NCI-H510A (cell line): ENCODE measurements at regions not wholly inside any gene's neighbourhood (a gene's known extent, or its start where the extent isn't known, plus 50 kb on each side); places are given as distances from the start of the nearest gene placed in this dataset.

ENCODE experiments used
- DNase-seq: peaks from one replicate; lab custom pipeline; 2025; lab: John Stamatoyannopoulos, UW

DNA sequence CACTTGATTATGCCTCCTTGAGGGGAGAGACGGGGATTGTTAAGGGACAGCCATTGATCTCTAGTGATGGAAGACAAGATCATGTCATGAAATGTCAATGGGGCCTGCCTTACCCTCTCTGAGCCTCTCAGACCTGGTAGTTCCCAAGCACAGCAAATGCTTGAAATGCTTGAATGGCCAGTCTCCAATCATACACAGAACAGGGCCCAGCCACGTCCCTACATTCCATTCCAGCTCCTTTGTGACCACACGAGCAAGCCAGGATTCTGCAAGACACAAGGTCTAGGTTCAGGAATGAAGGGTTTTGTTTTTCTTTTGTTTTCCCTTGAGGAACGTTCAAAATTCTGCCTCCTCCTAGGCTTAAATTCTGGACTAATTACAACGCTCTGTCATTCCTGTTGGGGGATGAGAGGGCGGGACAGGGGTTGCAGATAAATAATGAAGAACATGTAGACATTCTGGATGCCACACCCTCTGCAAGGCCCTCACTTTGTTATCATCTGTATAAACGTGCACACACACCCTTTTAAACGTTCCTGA lies 98.1 kb upstream of the YPEL5 start:
- no peak for DNase-seq

DNA sequence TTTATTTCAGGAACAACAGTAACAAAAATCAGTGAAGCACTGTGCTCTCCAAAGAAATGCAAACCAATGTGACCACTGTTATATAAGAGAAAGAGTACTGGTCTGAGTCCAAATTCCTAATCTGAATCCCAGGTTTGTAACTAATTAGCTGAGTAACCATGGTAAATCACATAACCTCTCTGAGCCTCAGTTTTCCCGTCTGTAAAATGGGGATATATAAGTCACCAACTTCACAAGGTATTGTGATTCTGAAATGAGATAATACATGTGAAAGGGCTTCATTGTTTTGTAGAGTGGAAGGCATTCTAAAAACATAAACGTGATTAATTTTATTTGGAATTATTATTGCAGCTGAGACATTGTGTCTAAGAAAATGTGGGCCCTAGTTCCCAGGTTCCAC lies 91.3 kb upstream of the YPEL5 start:
- no peak for DNase-seq

DNA sequence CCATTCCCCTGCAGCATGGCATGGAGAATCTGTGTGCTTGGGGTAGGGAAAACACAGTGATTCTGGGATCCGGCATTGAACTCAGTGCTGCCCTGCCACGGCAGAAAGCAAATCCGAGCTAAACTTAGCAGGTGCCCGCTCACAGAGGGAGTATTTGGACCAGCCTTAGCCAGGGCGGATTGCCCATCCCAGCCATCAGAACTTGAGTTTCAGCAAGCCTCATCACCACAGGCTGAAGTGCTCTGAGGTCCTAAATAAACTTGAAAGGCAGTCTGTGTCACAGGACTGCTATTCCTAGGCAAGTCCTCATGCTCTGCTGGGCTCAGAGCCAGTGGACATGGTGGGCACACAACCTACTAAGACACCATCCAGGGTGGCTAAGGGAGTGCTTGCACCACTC lies 86.2 kb upstream of the YPEL5 start:
- DNase-seq, result no peak

DNA sequence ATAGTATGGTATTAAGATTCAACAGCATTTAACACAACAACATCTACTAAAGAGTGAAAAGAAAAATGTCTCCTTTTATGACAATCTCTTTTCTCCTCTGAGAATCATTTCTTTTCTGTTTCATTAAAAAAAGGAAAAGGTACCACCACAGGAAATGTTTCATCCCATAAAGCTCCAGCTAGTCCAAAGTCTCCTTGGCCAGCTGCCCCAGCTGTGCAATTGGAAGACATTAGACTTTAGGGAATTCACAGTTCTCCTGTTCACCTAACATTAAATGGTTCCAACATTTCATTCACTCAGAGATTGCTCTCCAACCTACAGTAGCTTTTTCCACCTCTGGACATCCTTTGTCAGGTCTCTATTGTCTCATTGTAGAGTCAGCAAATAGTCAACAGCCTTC lies 78.7 kb upstream of the YPEL5 start:
- no peak for DNase-seq

DNA sequence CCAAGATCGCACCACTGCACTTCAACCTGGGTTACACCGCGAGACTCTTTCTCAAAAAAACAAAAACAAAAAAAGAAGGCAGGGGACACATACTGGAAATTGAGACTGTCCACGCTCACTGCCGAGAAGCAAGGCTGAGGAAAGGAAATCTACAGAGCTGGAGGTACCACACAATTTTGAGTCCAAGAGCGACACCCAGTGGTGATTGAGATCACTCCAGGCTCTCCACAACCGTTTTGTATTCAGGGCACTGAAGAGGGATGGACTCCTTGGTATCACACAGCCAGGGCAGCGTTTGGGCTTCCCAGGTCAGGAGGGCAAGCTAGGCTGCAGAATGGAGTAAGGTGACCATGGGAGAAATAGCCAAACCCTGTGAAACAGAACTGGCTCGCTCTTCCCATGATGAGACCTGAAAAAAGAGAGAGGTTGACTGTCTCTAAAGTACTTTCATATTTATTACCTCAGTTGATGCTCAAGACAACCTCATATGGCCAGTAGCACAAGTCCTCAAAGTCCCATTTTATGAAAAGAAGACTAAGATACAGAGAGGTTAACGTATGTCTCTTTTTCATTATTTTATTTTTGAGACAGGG lies 74.5 kb upstream of the YPEL5 start:
- DNase-seq, result peak; percentile 11

DNA sequence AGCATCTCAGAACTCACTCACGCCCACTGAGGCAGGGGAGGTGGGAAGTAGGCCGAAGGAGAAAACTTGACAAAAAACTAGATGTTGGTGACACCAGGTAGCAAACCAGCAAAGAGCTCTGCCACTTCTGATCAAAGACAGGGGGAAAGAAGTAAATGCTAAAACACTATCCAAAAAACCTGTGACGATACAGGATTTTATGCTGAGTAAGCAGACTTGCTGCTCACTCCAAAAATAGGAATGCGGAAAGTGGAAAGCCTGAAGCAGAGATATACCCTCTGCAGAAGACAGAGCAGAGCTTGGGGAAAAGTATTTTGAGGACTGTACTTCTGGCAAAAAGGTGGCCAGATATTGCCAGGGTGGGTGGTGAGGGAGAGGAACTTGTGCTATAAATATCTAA lies 73.3 kb upstream of the YPEL5 start:
- DNase-seq, result no peak

DNA sequence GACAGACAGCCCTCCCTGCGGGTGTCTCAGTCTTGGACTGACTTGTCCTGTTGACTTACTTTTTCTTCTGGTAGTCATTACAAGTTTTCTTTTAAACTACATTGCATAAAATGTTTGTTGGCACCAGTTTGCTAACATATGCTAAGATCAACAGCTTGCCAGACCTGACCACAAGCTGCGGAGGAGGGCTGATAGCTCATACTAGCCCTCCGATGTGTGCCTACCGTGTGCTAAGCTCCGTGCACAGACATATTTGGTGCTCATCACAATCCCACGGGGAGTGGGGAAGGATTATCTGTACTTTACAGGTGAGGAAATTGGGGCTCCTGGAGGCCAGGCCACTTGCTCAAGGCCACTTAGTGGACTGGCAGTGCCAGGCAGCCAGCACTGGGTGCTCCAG lies 72.8 kb upstream of the YPEL5 start:
- no peak for DNase-seq

DNA sequence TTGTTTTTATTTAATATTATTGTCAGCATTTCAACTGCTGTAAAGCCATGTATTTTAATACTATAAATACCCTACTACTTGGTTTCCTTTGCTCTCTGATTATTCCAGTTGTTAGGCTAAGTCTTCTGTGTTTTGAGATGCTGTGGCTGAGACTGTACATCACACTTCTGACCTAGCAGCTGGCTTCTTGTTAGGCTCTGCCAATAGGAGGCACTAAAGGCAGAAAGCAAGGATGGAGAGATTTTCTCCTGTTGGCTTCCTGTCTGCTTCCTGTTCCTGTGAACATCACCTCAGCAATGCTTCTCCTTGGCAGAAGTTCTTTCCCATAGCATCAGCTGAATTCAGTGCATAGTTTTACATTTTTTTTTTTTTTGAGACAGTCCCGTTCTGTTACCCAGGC lies 68.3 kb upstream of the YPEL5 start:
- no peak for DNase-seq

DNA sequence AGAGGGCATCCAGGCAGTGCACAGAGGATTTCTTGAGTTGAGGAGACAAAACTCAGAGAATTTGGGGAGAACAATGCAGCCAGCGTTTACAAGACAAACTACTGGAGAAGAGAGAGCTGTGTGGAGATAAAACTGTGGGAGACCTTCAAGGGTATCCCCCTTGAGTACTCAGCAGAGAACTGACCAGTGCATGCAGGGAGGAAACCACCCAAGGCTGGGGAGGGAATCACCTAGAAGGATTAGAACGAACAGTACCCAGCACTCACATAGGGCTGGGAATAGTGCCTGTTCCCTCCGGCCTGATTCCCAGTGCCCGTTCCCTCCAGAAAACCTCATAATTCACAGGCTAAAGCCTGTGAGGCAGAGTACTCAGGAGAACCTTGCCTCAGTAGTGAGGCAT lies 61.9 kb upstream of the YPEL5 start:
- DNase-seq, result no peak

DNA sequence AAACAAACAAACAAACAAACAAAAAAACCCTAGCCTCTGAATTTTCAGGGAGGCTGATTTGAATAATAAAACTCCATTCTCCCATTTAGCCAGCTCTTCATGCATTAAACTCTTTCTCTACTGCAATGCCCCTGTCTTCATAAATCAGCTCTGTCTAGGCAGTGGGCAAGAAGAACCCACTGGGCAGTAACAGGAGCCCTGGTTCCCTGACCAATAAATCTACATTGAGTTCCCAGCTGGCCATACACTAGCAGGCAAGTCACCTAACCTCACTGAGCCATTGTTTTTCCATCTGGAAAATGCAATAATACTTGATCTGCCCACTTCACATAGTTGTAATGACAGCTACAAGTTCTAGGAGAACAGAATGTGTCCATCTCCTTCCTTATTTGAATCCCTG lies 57.6 kb upstream of the YPEL5 start:
- DNase-seq, result no peak

DNA sequence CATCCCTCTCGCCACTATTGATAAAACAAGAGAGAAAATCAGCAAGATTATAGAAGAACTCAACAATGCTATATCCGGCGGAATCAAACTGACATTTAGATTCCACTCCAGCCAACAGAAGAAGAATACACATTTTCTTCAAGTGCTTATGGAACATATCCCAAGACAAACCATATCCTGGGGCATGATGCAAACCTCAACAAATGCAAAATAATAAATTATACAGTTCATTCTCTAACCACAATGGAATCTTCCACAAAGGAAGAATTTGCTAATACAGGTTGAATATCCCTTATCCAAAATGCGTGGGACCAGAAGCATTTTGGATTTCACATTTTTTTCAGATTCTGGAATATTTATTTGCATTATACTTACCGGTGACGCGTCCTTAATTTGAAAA lies 51.4 kb upstream of the YPEL5 start:
- DNase-seq, result no peak

DNA sequence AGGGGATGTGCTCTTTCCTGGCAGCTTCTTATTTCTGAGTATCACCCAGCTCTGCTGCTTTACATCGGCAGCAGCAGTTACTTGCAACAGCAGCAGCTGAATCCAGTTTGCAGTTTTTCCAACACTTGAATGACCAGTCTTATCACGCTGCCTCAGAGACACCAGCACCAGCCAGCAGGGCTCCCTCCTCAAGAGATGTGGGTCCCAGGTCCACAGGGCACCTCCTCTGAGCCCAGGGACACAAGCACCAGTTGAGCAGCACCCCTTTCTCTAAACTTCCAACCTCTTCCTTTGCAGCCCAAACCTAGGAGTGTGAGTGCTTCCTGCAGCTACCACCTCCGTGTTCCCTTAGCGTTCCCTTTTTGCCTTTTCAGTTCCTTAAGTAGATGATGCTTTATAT lies 50.4 kb upstream of the YPEL5 start:
- no peak for DNase-seq
